GM12878 (cell line): ENCODE measurements at regions not wholly inside any gene's neighbourhood (a gene's known extent, or its start where the extent isn't known, plus 50 kb on each side); places are given as distances from the start of the nearest gene placed in this dataset.

Source experiments
- ATAC-seq: fragments of 200-7000 bp; cut with Tn5 transposase; 3 replicates; pipeline ENCODE4 v1.9.1; 2020; ENCODE audit warnings: mild to moderate bottlenecking, moderate library complexity
- BruUV-seq: library from RNA; stranded (reverse); fragments of 400-500 nt; replicated peaks from 2 replicates; lab custom pipeline; 2021; lab: Mats Ljungman, UMichigan
- CTCF ChIA-PET: fragments of 300-600 bp; sonication (Branson Sonifier 250); formaldehyde crosslinking; extraction: SDS; loops from one replicate; lab custom pipeline; 2021; ENCODE audit warnings: inconsistent platforms; lab: Yijun Ruan, JAX
- POLR2A ChIA-PET: fragments of 350-600 bp; formaldehyde crosslinking; extraction: SDS; loops from one replicate; lab custom pipeline; 2021; ENCODE audit warnings: inconsistent platforms; lab: Charles Lee
- RAD21 ChIA-PET: fragments of 300-600 bp; sonication (Branson Sonifier 250); formaldehyde crosslinking; loops from one replicate; lab custom pipeline; 2023; ENCODE audit warnings: antibody characterized with exemption; ENCODE audit not compliant: unreplicated experiment; lab: Charles Lee
- SMC1A ChIA-PET: fragments of 300-600 bp; sonication (Branson Sonifier 250); formaldehyde crosslinking; loops from one replicate; lab custom pipeline; 2023; ENCODE audit not compliant: unreplicated experiment, uncharacterized antibody; lab: Charles Lee
- DNase-seq: peaks from one replicate; pipeline ENCODE4 v3.0.0-alpha.2; 2011; ENCODE audit warnings: low read depth, low spot score
- FAIRE-seq: peaks from 3 replicates; lab custom pipeline; 2011; peaks lifted over from hg19 to GRCh38; lab: Jason Lieb, UNC
- H2AFZ ChIP-seq: 2 replicates; pipeline ENCODE4 v1.6.0; 2011; ENCODE audit warnings: low read depth, low read length, control low read depth; ENCODE audit not compliant: control insufficient read depth
- H3K27ac ChIP-seq: 2 replicates; pipeline ENCODE4 v1.5.1; 2011; ENCODE audit warnings: control low read depth; ENCODE audit not compliant: control insufficient read depth, insufficient read depth
- H3K27me3 ChIP-seq, 2 experiments: replicated peaks in 1 of 2; 2 replicates each; pipeline versions ENCODE4 v1.6.0 to v1.6.1; 2011; ENCODE audit warnings: low read length in 1 of 2; ENCODE audit not compliant: control insufficient read depth in 2 of 2, insufficient read depth in 2 of 2
- H3K36me3 ChIP-seq, 2 experiments: 2 replicates each; pipeline ENCODE4 v1.5.1; 2011; ENCODE audit warnings: low read length in 1 of 2; ENCODE audit not compliant: control insufficient read depth in 2 of 2, insufficient read depth in 2 of 2
- H3K4me1 ChIP-seq: 2 replicates; pipeline ENCODE4 v1.6.1; 2011; ENCODE audit warnings: mild to moderate bottlenecking, low read length, moderate library complexity, mixed read lengths; ENCODE audit not compliant: control insufficient read depth, insufficient read depth
- H3K4me2 ChIP-seq: 2 replicates; pipeline ENCODE4 v1.6.0; 2011; ENCODE audit warnings: control low read depth; ENCODE audit not compliant: control insufficient read depth, insufficient read depth
- H3K4me3 ChIP-seq: fragments of 200-600 bp; sonication (generic); 2 replicates; pipeline ENCODE4 v1.5.1; 2016
- H3K79me2 ChIP-seq: 2 replicates; pipeline ENCODE4 v1.6.0; 2011; ENCODE audit warnings: low read length; ENCODE audit not compliant: control insufficient read depth, insufficient read depth
- H3K9ac ChIP-seq: 2 replicates; pipeline ENCODE4 v1.8.0; 2011; ENCODE audit warnings: low read length, control low read depth, mixed read lengths; ENCODE audit not compliant: control insufficient read depth, insufficient read depth
- H3K9me3 ChIP-seq: replicated peaks from 3 replicates; pipeline ENCODE4 v1.5.1; 2011; ENCODE audit warnings: mild to moderate bottlenecking, low read length; ENCODE audit not compliant: control insufficient read depth, insufficient read depth
- H4K20me1 ChIP-seq: 2 replicates; pipeline ENCODE4 v1.6.0; 2011; ENCODE audit not compliant: control insufficient read depth, insufficient read depth
- NFXL1 ChIP-seq: fragments of 450-650 bp; IDR thresholded peaks from 2 replicates; pipeline ENCODE4 v1.6.1; 2017; ENCODE audit warnings: antibody characterized with exemption, mild to moderate bottlenecking, borderline replicate concordance
- SP1 ChIP-seq: IDR thresholded peaks from one replicate; pipeline ENCODE4 v1.6.1; 2011; ENCODE audit warnings: low read depth, low read length
- SUPT20H ChIP-seq: IDR thresholded peaks from 2 replicates; pipeline ENCODE4 v1.6.1; 2011; ENCODE audit warnings: low read depth, mild to moderate bottlenecking, low read length, moderate library complexity, borderline replicate concordance; ENCODE audit not compliant: control insufficient read depth
- TAF1 ChIP-seq: IDR thresholded peaks from 2 replicates; pipeline ENCODE4 v1.6.1; 2011; ENCODE audit warnings: mild to moderate bottlenecking, low read depth, low read length, borderline replicate concordance
- WGBS: methylation state at CpG from one replicate; pipeline ENCODE4 v1.1.6; 2016; ENCODE audit warnings: low lambda C conversion rate; ENCODE audit not compliant: insufficient replicate concordance, insufficient coverage; ENCODE audit errors: missing lambda C conversion rate; 5-methylcytosine and 5-hydroxymethylcytosine counted together
- in situ Hi-C: fragments of 300-500 bp; cut with MboI; formaldehyde crosslinking; loops from 9 replicates; pipeline ENCODE4 v1.14.3; 2018; ENCODE audit warnings: mixed read lengths
- intact Hi-C: fragments of 100-400 bp; cut with micrococcal nuclease; formaldehyde crosslinking; loops from one replicate; pipeline ENCODE4 v1.14.2; 2022; ENCODE audit not compliant: unreplicated experiment
- TF ChIP-seq, protein P1 (sequence below): fragments of 450-650 bp; formaldehyde crosslinking; IDR thresholded peaks from 2 replicates; pipeline ENCODE4 v1.5.0; 2022; ENCODE audit warnings: mild to moderate bottlenecking, missing genetic modification characterization

DNA sequence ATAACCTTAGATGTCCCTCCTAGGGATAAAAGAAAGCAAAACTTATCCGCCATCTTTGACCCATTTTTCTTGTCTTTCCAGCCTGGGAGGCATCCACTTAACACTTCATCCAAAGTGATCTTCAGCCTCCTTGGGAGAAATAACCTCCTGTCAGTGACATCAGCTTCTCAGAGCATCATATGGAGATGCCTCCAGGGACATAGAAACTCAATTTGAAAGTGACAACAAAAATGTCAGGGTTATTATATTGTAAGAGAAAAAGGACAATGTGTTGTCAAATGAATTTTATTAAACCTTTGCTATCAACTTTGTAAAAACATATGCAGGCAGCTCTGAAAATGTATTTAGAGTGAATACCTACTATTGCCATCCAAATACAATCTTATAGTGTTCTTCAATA lies 371.2 kb upstream of the ADARB2 start:
- DNase-seq, result no peak
- H3K4me3 ChIP-seq, result no peak overlapping the region
- POLR2A ChIA-PET, result no interaction called here
- no peaks in the 10 kb centered on the region for H3K79me2 ChIP-seq
- no TSS peak for BruUV-seq
- no peaks in the 10 kb centered on the region for H3K36me3 ChIP-seq
- TF ChIP-seq TAF1, result no peak
- no peak for TF ChIP-seq SUPT20H
- no peak for TF ChIP-seq NFXL1
- no peak for TF ChIP-seq SP1
- TF ChIP-seq, protein P1, sequence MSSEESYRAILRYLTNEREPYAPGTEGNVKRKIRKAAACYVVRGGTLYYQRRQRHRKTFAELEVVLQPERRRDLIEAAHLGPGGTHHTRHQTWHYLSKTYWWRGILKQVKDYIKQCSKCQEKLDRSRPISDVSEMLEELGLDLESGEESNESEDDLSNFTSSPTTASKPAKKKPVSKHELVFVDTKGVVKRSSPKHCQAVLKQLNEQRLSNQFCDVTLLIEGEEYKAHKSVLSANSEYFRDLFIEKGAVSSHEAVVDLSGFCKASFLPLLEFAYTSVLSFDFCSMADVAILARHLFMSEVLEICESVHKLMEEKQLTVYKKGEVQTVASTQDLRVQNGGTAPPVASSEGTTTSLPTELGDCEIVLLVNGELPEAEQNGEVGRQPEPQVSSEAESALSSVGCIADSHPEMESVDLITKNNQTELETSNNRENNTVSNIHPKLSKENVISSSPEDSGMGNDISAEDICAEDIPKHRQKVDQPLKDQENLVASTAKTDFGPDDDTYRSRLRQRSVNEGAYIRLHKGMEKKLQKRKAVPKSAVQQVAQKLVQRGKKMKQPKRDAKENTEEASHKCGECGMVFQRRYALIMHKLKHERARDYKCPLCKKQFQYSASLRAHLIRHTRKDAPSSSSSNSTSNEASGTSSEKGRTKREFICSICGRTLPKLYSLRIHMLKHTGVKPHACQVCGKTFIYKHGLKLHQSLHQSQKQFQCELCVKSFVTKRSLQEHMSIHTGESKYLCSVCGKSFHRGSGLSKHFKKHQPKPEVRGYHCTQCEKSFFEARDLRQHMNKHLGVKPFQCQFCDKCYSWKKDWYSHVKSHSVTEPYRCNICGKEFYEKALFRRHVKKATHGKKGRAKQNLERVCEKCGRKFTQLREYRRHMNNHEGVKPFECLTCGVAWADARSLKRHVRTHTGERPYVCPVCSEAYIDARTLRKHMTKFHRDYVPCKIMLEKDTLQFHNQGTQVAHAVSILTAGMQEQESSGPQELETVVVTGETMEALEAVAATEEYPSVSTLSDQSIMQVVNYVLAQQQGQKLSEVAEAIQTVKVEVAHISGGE (CRISPR knock-in tag), result no peak
- no peak overlapping the region for H2AFZ ChIP-seq
- no peaks in the 10 kb centered on the region for H3K4me1 ChIP-seq
- no peak overlapping the region for H3K9ac ChIP-seq
- H4K20me1 ChIP-seq, result no peaks in the 10 kb centered on the region
- whole genome bisulfite sequencing, result 53% methylated on average over 1 of the region's 1 CpG
- CTCF ChIA-PET, result interaction anchor here (1.8 kb wide), 1 partner anchor 29 kb away, joined by 3 read pairs; no protein-coding TSS in a partner anchor
- FAIRE-seq, result no peak
- in situ Hi-C loops, result no loop called here
- no peaks in the 10 kb centered on the region; a peak in 1 of 4 replicates for H3K27me3 ChIP-seq
- intact Hi-C loops, result no loop called here
- RAD21 ChIA-PET, result no interaction called here
- SMC1A ChIA-PET, result no interaction called here
- H3K9me3 ChIP-seq, result no peaks in the 10 kb centered on the region
- H3K4me2 ChIP-seq, result no peak overlapping the region
- H3K27ac ChIP-seq, result no peak overlapping the region
- no peak for ATAC-seq
